ENCODE measurements at regions not wholly inside any gene's neighbourhood (a gene's known extent, or its start where the extent isn't known, plus 50 kb on each side); places are given as distances from the start of the nearest gene placed in this dataset.

GRCh38 chr6:43966374-43966658, 160.9 kb downstream of the MRPL14 start:
- no peak for TF ChIP-seq CTCF (conservative IDR thresholded peaks at IDR 0.05; ENCODE audit: low read length)
- TF ChIP-seq EZH2phosphoT487 (IDR thresholded peaks at IDR 0.05; ENCODE audit: borderline replicate concordance): no peak
